GM21825 (cell line): ENCODE measurements at regions not wholly inside any gene's neighbourhood (a gene's known extent, or its start where the extent isn't known, plus 50 kb on each side); places are given as distances from the start of the nearest gene placed in this dataset.

Experiments
- ATAC-seq: cut with Tn5 transposase; IDR thresholded peaks from one replicate; pipeline ENCODE4 v1.9.1; 2021; ENCODE audit warnings: mild to moderate bottlenecking, moderate library complexity; ENCODE audit not compliant: unreplicated experiment

DNA sequence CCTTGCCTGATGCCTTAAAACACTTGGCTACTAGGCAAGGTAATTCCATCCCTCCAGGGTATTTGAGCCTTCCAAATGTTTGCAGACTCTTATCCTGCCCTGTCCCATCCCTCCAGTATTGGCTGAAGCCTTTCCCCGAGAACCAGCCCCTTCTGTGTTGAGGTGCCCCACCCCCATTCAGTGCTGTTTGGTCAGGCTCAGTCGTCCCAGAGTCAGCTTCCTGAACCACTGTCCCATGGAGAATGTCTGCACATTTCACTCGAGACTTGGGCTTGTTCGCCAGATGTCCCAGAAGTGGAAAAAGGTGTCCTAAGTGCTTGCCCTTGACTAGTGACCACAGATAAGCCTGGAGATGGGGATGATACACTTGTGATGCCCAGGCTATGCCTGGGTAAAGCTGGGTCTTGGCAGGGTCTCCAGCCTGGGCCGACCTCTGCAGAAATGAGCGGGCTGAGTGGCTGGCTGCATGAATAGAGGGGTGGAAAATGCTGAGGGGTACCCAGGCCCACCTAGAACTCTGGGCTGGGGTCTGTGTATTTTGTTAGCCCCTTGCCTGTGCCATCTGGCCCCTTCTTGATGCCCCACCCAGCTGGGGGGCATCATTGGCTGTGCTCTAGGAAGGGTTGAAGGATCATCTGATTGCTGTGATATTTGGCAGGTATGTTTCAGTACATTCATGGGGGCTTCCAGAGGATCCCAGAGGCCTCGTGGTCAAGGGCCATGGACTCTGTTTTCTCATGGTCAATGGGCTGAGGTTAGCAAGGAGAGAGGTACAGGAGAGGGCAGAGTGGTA is 178.4 kb downstream of the MACROH2A1 start:
- no peak for ATAC-seq

DNA sequence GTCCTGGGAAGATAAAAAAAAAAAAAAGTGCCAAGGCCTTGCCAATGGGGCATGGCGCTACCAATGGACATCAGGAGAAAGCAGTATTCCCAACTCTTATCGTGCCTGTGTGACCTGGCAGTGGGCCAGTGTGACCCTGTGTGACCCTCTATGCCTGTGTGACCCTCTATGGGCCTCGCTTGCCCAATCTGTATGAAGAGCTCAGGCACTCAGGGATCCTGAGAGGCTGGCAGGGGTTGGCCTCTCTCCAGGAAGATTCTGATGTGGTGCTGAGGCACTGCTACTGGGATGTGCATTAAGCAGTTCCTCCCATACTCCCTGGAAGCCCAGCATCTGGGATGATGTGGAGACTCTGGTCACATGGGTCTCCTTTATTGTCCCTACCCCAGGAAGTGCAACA is 179.2 kb downstream of the MACROH2A1 start:
- ATAC-seq, result no peak

DNA sequence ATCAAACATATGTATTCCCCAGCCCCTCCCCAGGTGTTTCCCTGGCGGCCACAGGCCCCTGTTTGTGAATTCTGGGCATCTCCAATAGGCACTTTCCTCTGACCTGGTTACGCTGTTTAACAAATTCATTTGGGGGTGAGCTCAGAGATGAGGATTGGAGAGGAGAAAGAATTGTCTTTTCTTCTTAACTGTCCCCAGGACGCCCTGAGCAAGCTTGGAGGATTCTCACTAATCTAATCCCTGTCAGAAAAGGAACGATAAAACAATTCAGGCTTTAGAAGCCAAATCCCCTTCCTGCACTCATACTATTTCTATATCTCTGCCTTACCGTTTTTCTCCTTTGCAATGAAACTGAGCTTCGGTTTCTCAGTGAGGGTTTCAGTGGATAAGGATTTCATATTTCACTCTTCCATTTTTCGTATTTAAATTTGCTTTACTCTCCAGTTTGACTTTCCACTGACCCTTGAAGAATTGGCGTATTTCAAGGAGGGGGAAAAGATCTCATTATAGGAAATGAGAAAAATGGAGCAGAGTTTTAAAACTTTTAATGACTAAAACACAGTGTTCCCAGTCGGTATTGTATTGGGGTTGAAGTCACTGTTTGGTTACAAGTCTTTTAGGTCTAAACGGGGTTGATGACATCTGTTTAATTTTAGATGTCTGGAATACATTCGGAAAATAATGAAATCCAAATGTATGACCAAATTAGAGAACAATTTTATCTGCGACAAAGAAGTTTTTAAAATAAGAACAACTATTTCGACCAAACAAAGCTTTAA is 180.1 kb downstream of the MACROH2A1 start:
- ATAC-seq, result no peak

DNA sequence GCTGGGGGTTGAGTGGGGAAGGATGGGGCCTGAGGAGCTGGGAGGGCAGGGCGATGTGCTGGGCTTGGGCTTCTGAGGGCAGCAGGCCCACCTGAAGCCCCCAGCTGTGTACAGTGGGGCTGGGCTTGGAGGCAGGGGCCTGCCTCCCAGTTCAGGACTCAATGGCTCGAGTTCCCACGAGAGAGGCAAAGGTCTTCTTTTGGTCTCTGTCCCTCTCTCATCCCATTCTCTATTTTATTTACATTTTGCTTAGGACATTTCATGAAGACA is 180.6 kb downstream of the MACROH2A1 start:
- ATAC-seq, result no peak

DNA sequence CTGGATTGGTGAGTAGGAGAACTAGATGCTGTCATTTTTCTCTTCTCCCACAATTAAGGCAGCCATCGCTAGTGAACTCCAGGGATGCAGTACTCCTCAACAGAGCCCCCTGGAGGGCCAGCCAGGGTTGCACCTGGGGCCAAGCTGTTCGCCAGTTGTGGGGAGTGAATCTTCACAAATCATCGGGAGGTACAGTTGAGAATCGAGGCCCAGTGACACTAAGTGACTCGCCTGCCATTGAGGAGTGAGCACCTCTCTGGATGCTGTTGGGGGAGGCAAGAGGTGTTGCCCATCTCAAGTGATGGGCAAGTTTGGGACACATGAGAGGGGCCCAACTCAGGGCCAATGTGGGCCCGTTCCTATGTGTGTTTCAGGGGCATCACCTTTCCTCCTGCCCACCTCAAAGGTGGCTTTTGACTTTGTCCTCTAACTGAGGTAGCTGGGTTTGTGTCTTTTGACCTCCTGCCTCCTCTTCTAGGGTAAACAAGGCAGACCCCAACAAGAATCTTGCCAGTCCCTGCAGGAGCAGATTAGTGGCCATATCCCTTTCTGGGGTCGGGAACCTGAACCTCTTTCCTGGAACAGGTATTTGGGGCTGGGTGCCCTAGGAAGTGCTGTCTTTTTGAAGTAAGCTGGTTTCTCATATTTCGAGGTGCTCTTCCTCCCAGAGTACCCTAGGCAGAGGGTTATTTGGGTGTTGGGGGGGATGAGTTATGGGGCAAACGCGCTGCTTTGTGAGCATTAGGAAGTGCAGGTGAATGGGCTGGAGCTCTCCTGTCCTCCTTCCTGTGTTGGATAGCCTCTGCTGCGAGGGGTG is 181.2 kb downstream of the MACROH2A1 start:
- ATAC-seq, result no peak

DNA sequence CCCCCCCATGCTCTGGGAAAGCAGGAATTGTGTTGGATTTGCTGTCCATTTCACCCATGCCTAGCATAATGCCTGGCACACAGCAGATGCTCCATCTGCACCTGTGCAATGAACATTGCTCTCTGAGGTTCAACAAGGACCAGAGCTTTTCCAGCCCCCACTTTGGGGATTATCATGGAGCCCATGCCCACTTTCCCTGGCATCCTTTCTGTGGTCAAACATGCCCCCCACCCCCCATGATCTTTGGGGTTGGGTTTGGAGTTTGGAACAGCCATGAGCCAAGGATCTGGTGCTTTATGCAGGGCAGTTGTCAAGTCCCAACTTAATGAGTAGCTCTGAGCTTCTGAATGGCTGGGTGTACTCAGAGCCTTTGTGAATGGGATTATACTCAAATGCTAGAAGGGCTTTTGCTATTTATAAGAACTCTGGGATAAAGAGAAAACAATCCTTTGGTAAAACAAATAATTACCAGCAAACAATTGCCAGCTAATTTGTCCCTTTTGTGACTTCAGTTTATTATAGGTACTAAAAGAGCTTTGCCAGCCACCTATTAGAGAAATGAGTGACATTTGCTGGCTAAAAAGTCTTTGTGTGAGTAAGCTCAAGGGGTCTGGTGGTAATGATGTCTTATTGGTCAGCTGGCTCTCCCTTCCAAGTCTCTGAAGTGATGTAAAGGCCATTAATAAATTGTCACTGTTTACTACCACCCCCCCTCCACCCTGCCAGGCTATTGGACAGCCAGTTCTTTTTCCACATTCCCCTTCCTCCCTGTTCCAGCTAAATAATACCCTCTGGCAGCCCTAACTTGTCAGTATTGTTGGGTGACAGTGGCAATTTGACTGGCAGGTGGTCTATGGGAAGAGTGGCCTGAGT is 182.3 kb downstream of the MACROH2A1 start:
- ATAC-seq, result no peak

DNA sequence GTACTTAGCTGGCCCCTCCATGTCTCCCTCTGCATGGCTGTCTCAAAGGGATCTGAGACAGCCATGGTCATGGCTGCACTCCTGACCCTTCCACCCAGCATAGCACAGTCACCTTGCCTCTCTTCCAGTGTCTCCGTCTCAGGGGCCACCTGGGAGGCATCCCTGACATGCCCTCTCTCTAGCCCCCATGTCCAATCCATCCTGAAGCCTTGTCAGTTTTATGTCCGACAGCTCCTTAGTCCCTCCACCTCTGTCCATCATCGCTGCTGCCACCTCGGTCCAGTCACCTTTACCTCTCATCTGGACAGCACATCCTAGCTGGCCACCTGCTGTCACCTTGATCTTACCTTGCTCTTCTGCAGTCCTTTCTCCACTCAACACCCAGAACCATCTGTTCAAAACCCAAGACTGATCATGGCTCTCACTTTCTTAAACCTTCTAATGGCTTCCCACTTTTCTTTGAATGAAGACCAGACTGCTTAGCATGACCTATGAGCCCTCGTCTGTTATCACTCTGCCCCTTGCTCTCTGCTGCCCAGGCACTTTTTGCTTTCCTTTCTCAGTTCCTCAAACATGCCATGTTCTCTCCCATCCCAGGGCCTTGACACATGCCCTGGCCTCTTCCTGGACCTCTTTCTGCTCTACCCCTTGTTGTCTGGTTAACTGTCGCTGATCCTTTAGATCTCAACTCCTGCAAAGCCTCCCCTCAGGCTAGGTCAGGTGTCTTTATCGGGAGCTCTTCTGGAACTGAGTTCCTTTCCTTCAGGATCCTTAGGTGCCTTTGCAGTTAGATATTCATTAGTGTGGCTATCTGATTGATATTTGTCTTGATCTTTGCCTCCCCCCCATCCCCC is 181.8 kb upstream of the PITX1 start:
- ATAC-seq, result no peak

DNA sequence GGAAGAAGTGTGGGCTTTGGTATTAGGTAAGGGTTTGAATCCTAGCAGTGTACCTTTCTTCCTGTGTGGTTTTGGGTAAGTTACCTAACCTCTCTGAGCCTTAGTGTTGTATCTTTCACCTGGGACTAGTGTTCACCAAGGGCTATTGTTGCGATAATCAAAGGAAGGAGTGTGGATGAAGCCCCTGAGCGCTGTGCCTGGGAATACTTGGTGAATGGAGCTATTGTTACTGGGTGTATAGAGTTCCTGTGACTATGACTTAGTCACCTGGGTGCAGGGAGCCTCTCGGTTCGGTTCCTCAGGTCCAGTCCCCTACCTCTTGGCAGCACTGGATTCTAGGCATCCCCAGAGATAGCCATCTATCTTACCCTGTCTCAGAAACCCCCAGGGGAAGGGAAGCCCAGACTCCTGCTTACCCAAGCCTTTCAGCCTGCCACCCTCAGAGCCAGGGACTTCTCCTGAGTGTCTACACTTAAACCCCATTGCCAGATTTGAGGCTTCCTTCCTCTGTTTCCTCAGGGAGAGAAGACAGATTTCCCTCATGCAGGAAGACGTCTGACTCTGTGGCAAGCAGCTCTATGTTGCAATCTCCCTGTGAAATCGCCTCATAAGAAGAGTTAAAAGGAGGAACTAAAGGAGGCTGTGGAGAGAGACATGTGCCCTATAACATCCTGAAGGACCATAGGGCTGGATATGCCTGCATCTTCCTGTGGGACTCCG is 181.0 kb upstream of the PITX1 start:
- no peak for ATAC-seq

DNA sequence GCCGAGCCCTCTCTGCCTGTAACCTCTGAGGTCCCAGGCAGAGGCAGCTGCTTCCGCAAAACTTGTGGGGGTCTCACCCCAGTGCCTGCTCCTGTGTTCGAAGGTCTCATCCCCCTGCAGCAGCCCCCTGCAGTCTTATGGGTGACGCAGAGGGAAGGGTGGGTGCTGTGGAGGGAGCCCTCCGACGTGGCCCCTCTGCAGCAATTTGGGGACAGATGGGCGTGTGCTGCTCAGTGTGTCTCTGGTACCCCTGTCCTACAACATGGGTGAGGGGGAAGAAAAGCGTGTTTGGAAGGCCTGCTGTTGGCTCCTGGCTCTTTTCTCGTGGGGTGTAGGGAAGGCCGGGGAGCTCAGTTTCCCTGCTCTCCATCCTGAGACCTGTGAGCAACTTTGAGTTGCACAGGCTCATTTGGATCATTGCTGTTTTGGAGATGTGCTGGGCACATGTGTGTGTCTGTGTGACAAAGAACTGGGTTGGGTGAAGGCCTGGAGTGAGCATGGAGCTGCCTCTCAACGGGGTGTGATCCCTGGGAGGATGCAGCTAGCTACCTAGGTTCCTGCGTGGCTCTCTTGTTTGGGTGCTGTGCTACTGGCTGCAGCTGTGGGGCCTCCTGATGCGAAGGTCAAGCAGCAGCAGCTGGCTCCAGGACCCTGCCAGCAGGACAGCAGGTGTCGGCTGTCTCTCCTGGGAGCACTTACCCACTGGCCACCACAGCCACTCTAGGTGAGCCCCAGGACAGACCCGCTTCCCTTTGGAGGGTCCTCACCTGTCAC is 179.6 kb upstream of the PITX1 start:
- ATAC-seq, result no peak

DNA sequence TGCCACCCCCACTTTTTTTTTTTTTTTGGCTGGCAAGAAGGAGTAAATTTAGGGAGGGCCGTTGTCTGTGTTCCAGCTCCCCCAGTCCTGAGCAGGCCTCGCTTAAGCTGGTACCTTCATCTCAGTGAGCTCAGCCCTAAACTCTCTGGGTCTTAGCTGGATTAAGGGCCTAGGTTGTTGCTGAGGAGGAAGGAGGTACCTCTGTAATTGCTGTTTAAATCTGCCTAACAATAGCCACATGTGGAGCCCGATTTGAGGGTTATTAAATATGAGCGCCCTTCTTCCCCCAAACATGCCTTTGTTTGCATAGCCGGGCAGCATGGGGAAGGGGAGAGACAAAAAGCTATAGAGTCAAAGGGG is 179.0 kb upstream of the PITX1 start:
- ATAC-seq, result no peak

DNA sequence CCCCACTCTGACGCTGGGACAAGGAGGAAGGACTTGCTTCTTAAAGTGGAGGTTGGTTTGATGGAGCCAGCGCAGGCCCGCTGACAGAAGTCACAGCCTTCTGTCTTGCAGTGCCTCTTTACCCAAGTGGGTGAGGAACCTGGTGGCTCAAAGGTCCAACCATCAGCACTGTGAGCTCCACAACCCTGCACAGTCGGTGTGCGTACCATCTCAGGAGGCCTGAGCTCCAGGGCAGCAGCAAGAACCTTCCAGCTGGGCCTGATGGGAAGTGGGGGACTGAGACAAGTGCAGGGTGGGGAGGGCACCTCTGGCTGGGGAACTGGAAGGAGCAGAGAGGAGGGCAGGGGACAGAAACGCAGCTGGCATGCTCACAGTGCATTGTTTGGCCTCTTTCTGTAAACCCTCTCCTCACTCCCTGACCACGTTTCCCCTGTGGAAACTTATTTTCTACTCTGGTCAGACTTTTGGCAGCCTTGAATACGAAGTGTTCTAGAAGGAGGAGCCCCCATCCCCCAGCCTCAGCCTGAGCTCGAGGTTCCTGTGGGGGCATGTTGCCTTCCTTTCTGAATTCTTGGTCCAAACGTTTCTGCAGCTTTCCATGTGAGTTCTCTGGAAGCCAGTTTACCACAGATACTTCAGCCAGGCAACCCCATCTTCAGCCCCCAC is 178.5 kb upstream of the PITX1 start:
- ATAC-seq, result no peak

DNA sequence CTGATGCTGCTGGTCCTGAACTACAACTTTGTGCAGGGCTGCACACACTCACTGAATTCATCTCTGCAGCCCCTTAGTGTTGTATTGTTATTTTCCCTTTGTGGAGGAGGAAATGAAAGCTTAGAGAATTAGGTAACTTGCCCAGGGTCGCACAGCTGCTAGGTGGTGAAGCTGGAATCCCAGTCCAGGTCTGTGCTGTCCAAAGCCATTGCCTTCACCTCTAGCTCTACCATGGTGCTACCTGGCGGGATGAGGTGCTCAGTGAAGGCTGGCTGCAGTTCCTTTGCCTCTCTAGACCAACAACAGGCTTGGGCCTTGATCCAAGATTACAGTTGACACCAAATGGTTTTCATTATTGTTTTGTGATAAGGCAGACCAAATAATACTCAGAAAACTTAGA is 177.8 kb upstream of the PITX1 start:
- ATAC-seq, result no peak

DNA sequence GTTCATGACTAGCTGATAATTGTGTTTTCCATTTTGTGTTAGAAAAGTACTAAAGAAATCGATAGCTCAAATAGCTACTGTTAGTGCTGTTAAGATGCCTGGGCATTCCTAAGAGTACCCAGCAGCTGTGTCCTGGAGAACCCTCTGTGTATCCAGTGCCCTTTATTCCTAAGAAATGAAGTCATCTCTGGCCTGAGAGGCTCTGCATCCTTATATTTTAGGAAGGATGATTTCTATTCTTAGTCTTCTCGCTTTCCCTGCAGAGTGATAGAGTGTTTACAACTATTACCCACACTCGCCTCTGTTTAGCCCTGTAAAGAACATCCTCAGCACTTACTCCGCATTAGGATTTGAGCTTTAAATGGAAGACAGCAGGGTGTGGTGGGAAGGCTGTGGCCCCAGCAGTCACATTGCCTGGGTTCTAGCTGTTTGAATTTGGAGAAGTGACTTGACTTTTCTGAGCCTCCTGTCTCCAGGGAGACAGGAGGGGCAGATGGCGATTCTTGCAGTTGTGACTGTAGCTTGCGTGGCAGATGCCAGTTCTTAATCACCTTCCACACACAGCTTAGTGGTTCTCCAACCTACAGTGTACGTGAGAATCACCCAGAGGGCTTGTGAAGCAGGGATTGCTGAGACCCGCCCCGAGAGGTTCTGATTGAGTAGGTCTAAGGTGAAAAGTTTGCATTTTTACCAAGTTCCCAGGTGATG is 177.2 kb upstream of the PITX1 start:
- ATAC-seq, result no peak

DNA sequence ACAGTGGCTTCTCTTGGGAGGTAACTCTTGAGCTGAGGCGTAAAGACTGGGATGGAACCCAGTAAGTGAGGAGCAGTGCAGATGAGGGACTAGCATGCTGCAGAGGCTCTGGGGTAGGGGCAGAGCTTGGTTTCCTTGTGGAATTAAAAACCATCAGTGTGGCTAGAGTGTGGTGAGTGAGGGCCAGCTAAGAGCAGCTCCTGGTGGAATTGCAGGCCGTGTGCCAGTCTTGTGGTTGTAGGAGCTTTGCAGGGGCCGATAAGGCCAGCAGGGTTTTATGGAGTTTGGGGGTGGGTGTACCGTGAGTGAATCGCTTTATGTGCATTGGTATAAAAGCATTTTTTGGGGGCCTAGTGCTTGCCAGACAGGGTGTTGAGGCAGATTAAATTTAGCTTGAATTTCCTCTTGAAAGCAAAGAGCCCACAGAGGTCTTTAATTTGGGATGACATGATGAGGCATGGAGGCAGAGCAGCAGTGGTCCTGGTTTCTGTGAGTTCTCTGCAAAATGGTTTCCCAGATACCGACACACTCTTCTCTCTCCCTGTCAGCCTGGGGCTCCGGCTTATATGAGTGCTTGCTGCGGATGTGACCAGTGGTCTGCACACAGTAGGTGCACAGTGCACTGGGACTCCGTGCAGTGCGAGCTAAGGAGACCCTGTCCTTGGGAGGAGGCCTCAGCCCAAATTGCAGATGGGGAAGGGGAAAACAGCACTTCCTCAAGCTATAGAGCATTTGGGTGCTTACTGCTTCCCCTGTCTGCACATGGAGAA is 176.4 kb upstream of the PITX1 start:
- no peak for ATAC-seq

DNA sequence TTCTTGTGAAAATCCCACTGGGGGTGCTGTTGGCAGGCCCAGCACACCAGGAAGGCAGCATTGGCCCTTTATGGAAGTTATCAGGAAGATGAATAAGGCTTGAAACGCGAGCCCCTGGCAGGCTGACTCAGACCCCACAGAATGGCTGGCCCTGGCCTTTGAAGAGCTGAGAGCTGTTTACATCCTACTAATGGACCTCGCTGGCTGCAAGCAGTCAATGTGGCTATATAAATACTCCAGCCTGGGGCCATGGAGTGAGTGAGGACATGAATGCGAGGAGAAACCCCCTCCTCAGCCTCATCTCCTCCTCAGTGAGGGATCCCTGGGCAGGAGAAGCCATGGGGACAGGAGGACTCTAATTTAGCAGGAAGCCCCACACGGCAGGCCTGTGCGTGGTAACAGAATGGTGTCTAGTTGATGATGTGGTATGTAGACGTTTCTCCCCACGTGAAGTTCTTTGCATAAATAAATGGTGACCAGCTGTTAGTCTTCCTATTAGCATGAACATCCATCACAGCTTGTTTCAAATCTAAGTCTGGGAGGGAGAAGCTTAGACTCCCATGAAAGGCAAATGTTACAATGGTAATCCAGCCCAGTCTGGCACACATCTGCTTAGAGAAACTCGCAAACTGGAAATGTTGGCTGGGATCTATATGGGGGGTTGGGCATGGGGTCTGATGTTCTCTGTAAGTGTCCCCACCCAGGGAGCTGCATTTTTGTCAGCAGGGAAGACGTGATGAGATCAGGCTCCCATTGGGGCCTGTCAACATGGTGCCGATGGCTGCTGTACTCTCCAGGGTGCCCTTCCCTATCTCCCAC is 175.1 kb upstream of the PITX1 start:
- no peak for ATAC-seq

DNA sequence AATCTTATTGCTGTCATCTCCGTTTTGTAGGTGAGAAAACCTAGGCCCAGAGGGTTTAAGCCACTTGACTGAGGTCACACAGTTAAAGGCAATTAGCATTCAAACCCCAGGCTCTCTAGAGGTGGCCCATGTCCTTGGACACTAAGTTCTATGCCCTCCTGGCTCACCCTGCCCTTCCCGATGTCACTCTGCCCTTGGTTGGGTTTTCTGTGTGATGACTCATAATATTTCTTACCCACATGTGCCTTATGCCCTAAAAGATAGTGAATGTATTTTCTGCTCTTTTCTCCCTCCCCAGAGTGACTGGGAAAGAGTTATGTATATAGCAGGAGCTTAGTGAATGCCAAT is 174.5 kb upstream of the PITX1 start:
- ATAC-seq, result no peak
